PC-3 (cell line): ENCODE measurements at regions not wholly inside any gene's neighbourhood (a gene's known extent, or its start where the extent isn't known, plus 50 kb on each side); places are given as distances from the start of the nearest gene placed in this dataset.

ENCODE experiments used
- EZH2 ChIP-seq: fragments of 300-600 bp; sonication (generic); IDR thresholded peaks from one replicate; pipeline ENCODE4 v1.6.1; 2017; ENCODE audit warnings: antibody characterized with exemption, mild to moderate bottlenecking, low read length; ENCODE audit not compliant: unreplicated experiment
- EZH2phosphoT487 ChIP-seq: fragments of 300-600 bp; sonication (generic); IDR thresholded peaks from 2 replicates; pipeline ENCODE4 v1.6.1; 2018; ENCODE audit warnings: mild to moderate bottlenecking, antibody characterized with exemption, low read length, borderline replicate concordance
- TF ChIP-seq, protein P1 (sequence below): fragments of 300-600 bp; sonication (generic); conservative IDR thresholded peaks from 2 replicates; pipeline ENCODE4 v1.5.1; 2017; ENCODE audit warnings: antibody characterized with exemption, low read depth, mild to moderate bottlenecking, low read length

DNA sequence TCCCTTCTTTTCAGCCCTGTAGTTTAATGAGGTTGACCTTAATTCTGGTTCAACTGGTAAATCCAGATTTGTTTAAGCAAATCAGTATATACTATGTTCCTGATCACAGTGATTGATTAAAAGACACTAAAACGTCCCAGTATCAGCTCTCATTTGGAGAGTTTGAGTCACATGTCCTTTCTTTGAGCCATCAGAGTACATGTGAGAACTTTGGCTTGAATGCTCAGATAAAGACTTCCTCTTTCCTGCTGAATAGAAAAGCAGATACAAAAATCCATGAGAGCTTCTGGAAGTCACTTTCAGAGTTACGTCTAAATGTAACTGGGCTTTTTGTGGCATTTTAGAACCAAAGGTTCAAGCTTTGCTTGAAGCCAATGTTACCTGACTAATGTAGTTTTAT lies 341.8 kb upstream of the SATB1 start:
- no peak for TF ChIP-seq EZH2
- TF ChIP-seq, protein P1, sequence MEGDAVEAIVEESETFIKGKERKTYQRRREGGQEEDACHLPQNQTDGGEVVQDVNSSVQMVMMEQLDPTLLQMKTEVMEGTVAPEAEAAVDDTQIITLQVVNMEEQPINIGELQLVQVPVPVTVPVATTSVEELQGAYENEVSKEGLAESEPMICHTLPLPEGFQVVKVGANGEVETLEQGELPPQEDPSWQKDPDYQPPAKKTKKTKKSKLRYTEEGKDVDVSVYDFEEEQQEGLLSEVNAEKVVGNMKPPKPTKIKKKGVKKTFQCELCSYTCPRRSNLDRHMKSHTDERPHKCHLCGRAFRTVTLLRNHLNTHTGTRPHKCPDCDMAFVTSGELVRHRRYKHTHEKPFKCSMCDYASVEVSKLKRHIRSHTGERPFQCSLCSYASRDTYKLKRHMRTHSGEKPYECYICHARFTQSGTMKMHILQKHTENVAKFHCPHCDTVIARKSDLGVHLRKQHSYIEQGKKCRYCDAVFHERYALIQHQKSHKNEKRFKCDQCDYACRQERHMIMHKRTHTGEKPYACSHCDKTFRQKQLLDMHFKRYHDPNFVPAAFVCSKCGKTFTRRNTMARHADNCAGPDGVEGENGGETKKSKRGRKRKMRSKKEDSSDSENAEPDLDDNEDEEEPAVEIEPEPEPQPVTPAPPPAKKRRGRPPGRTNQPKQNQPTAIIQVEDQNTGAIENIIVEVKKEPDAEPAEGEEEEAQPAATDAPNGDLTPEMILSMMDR: no peak
- no peak for TF ChIP-seq EZH2phosphoT487
